ENCODE measurements at regions not wholly inside any gene's neighbourhood (a gene's known extent, or its start where the extent isn't known, plus 50 kb on each side); places are given as distances from the start of the nearest gene placed in this dataset.

- Histone ChIP-seq H3F3A (replicated peaks; ENCODE audit: insufficient read depth) (no peaks in the 10 kb centered on the region), H3K4me1 (ENCODE audit: control insufficient read depth in 1 of 2, insufficient read depth in 2 of 2, low read depth in 1 of 2, low read length in 1 of 2) (no peaks in the 10 kb centered on the region), H3K27ac (ENCODE audit: low read depth in 2 of 2, low read length in 1 of 2) (no peak overlapping the region), H4K20me1 (ENCODE audit: insufficient read depth) (no peaks in the 10 kb centered on the region), H3K4me3 (ENCODE audit: low read depth in 2 of 2, low read length in 1 of 2) (no peak overlapping the region), H3K9ac (no peak overlapping the region), H3K36me3 (replicated peaks in 1 of 2; ENCODE audit: control insufficient read depth in 1 of 2, insufficient read depth in 2 of 2, low read length in 1 of 2) (no peaks in the 10 kb centered on the region), H3K9me2 (no peaks in the 10 kb centered on the region), H3K27me3 (ENCODE audit: insufficient read depth) (no peaks in the 10 kb centered on the region), H3K79me2 (ENCODE audit: insufficient read depth) (no peaks in the 10 kb centered on the region), H3K9me3 (no peaks in the 10 kb centered on the region), H3K4me2 (no peak overlapping the region), H2AFZ (ENCODE audit: low read depth) (no peak overlapping the region)
- CTCF ChIA-PET = no interaction called here
- WGBS (ENCODE audit: low lambda C conversion rate) = 73% methylated on average over 1 of the region's 1 CpG
- TF ChIP-seq, protein P1, sequence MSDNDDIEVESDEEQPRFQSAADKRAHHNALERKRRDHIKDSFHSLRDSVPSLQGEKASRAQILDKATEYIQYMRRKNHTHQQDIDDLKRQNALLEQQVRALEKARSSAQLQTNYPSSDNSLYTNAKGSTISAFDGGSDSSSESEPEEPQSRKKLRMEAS (IDR thresholded peaks at IDR 0.05; ENCODE audit: low read depth) = no peak
- no peak for TF ChIP-seq FOXJ3 (CRISPR knock-in tag; IDR thresholded peaks at IDR 0.05)
- POLR2A ChIA-PET = no interaction called here
- no peak for DNase-seq
Measured at GRCh38 chr13:22874839-22875238, 305.9 kb upstream of the SGCG start.

DNA sequence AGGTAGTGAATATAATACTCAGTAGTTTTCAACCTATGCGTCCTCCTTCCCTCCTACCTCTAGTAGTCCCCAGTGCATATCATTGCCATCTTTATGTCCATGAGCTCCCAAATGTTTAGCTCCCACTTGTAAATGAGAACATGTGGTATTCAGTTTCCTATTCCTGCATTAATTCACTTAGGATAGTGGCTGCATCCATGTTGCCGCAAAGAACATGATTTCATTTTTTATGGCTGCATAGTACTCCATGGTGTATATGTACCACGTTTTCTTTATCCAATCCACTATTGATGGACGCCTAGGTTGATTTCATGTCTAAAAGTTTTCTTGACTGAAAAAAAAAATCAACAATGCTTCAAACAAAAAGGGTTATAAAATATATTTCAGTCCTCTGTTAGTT is 303.4 kb upstream of the SGCG start:
- ChIA-PET CTCF (no interaction called here), POLR2A (no interaction called here)
- WGBS (ENCODE audit: low lambda C conversion rate) = 42% methylated on average over 4 of the region's 4 CpGs
- Histone ChIP-seq H3K4me3 (ENCODE audit: low read depth in 2 of 2, low read length in 1 of 2) (no peak overlapping the region), H3K79me2 (ENCODE audit: insufficient read depth) (no peaks in the 10 kb centered on the region), H3K36me3 (replicated peaks in 1 of 2; ENCODE audit: control insufficient read depth in 1 of 2, insufficient read depth in 2 of 2, low read length in 1 of 2) (no peaks in the 10 kb centered on the region), H3K4me1 (ENCODE audit: control insufficient read depth in 1 of 2, insufficient read depth in 2 of 2, low read depth in 1 of 2, low read length in 1 of 2) (no peaks in the 10 kb centered on the region), H3K27me3 (ENCODE audit: insufficient read depth) (no peaks in the 10 kb centered on the region; the same call in 1 of the 2 replicates), H3K27ac (ENCODE audit: low read depth in 2 of 2, low read length in 1 of 2) (no peak overlapping the region), H3K9me2 (no peaks in the 10 kb centered on the region), H3F3A (replicated peaks; ENCODE audit: insufficient read depth) (no peaks in the 10 kb centered on the region), H3K9ac (no peak overlapping the region), H4K20me1 (ENCODE audit: insufficient read depth) (no peaks in the 10 kb centered on the region), H2AFZ (ENCODE audit: low read depth) (no peak overlapping the region), H3K9me3 (no peaks in the 10 kb centered on the region), H3K4me2 (no peak overlapping the region)
- no peak for DNase-seq
- TF ChIP-seq TEAD4 (IDR thresholded peaks at IDR 0.05; ENCODE audit: borderline replicate concordance, insufficient read depth) (no peak), YY1 (IDR thresholded peaks at IDR 0.05; ENCODE audit: low read depth) (no peak), NRF1 (IDR thresholded peaks at IDR 0.05; ENCODE audit: low read depth, low read length) (no peak), USF1 (IDR thresholded peaks at IDR 0.05; ENCODE audit: borderline replicate concordance, low read depth) (no peak), EP300 (IDR thresholded peaks at IDR 0.05; ENCODE audit: borderline replicate concordance in 1 of 2, low read depth in 1 of 2, low read length in 1 of 2) (no peak), TCF12 (IDR thresholded peaks at IDR 0.05) (no peak), SMC3 (IDR thresholded peaks at IDR 0.05; ENCODE audit: low read depth, low read length) (no peak), SIN3A (IDR thresholded peaks at IDR 0.05; ENCODE audit: borderline replicate concordance, low read depth, low read length) (no peak), RAD21 (IDR thresholded peaks at IDR 0.05; ENCODE audit: low read length) (no peak), JUND (IDR thresholded peaks at IDR 0.05) (no peak), FOXM1 (IDR thresholded peaks at IDR 0.05; ENCODE audit: low read depth) (no peak), EZH2phosphoT487 (IDR thresholded peaks at IDR 0.05; ENCODE audit: borderline replicate concordance, low read depth) (no peak), GATA2 (CRISPR knock-in tag; IDR thresholded peaks at IDR 0.05) (no peak), FOXJ3 (CRISPR knock-in tag; IDR thresholded peaks at IDR 0.05) (no peak), NFIC (IDR thresholded peaks at IDR 0.05; ENCODE audit: borderline replicate concordance) (no peak), RXRA (IDR thresholded peaks at IDR 0.05; ENCODE audit: borderline replicate concordance, low read depth) (no peak)
- TF ChIP-seq, protein P1 (IDR thresholded peaks at IDR 0.05; ENCODE audit: low read depth) = no peak
- TF ChIP-seq, protein P2, sequence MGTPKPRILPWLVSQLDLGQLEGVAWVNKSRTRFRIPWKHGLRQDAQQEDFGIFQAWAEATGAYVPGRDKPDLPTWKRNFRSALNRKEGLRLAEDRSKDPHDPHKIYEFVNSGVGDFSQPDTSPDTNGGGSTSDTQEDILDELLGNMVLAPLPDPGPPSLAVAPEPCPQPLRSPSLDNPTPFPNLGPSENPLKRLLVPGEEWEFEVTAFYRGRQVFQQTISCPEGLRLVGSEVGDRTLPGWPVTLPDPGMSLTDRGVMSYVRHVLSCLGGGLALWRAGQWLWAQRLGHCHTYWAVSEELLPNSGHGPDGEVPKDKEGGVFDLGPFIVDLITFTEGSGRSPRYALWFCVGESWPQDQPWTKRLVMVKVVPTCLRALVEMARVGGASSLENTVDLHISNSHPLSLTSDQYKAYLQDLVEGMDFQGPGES (IDR thresholded peaks at IDR 0.05; ENCODE audit: low read depth, low read length) = no peak

All from SK-N-SH (cell line).